ENCODE measurements at regions not wholly inside any gene's neighbourhood (a gene's known extent, or its start where the extent isn't known, plus 50 kb on each side); places are given as distances from the start of the nearest gene placed in this dataset.

- TF ChIP-seq ARNTL (CRISPR knock-in tag; IDR thresholded peaks at IDR 0.05; ENCODE audit: borderline replicate concordance, low read depth) = no peak
- TF ChIP-seq ZNF8 (CRISPR knock-in tag; IDR thresholded peaks at IDR 0.05) = no peak
- TF ChIP-seq ESRRG (CRISPR knock-in tag; IDR thresholded peaks at IDR 0.05) = no peak
- no peak for TF ChIP-seq ZNF565 (CRISPR knock-in tag; conservative IDR thresholded peaks at IDR 0.05; ENCODE audit: low read depth)
- no peak for TF ChIP-seq GLIS3 (CRISPR knock-in tag; IDR thresholded peaks at IDR 0.05)
- TF ChIP-seq BACH2 (CRISPR knock-in tag; IDR thresholded peaks at IDR 0.05; ENCODE audit: borderline replicate concordance) = no peak
- no peak for TF ChIP-seq SNAI2 (CRISPR knock-in tag; IDR thresholded peaks at IDR 0.05)
- no peak for TF ChIP-seq CSRNP3 (CRISPR knock-in tag; IDR thresholded peaks at IDR 0.05)
- no peak for TF ChIP-seq ZC3H10 (CRISPR knock-in tag; IDR thresholded peaks at IDR 0.05)
- TF ChIP-seq POU6F1 (CRISPR knock-in tag; IDR thresholded peaks at IDR 0.05; ENCODE audit: borderline replicate concordance, low read depth) = no peak
- TF ChIP-seq PATZ1 (CRISPR knock-in tag; IDR thresholded peaks at IDR 0.05; ENCODE audit: borderline replicate concordance) = no peak
- TF ChIP-seq TSHZ2 (CRISPR knock-in tag; IDR thresholded peaks at IDR 0.05) = no peak
- TF ChIP-seq TCF4 (CRISPR knock-in tag; IDR thresholded peaks at IDR 0.05; ENCODE audit: borderline replicate concordance) = no peak
- TF ChIP-seq PPARA (CRISPR knock-in tag; IDR thresholded peaks at IDR 0.05; ENCODE audit: borderline replicate concordance) = no peak
- TF ChIP-seq OSR1 (CRISPR knock-in tag; IDR thresholded peaks at IDR 0.05) = no peak
- no peak for ATAC-seq
Measured at GRCh38 chr9:106580546-106580945, 282.4 kb upstream of the ZNF462 start.

- no peak for ATAC-seq
- TF ChIP-seq ZC3H10 (CRISPR knock-in tag; IDR thresholded peaks at IDR 0.05) = no peak
- TF ChIP-seq ZFP3 (CRISPR knock-in tag; IDR thresholded peaks at IDR 0.05) = no peak
- TF ChIP-seq ISL1 (CRISPR knock-in tag; IDR thresholded peaks at IDR 0.05) = no peak
- TF ChIP-seq GLIS3 (CRISPR knock-in tag; IDR thresholded peaks at IDR 0.05) = no peak
Measured at GRCh38 chr9:106581973-106582372, 281.0 kb upstream of the ZNF462 start.

- ATAC-seq = no peak; the same call in 2 of the 3 replicates
- TF ChIP-seq POU6F1 (CRISPR knock-in tag; IDR thresholded peaks at IDR 0.05; ENCODE audit: borderline replicate concordance, low read depth) (no peak), ZNF8 (CRISPR knock-in tag; IDR thresholded peaks at IDR 0.05) (no peak), SNAI2 (CRISPR knock-in tag; IDR thresholded peaks at IDR 0.05) (no peak), OSR1 (CRISPR knock-in tag; IDR thresholded peaks at IDR 0.05) (no peak), CSRNP3 (CRISPR knock-in tag; IDR thresholded peaks at IDR 0.05) (no peak), TSHZ2 (CRISPR knock-in tag; IDR thresholded peaks at IDR 0.05) (no peak), PATZ1 (CRISPR knock-in tag; IDR thresholded peaks at IDR 0.05; ENCODE audit: borderline replicate concordance) (no peak), ZFP3 (CRISPR knock-in tag; IDR thresholded peaks at IDR 0.05) (no peak), ZFP30 (CRISPR knock-in tag; IDR thresholded peaks at IDR 0.05) (no peak)
Measured at GRCh38 chr9:106583751-106584150, 279.2 kb upstream of the ZNF462 start.
